Uterus (tissue), 2 donors: ENCODE measurements at regions not wholly inside any gene's neighbourhood (a gene's known extent, or its start where the extent isn't known, plus 50 kb on each side); places are given as distances from the start of the nearest gene placed in this dataset.

Experiments
- CTCF ChIP-seq, 4 experiments: fragments of 200-600 bp in 2 of 4; fragments of 450-650 bp in 2 of 4; sonication (generic) in 2 of 4; IDR thresholded peaks; one replicate each; pipeline ENCODE4 v1.5.1; 2016 to 2019; ENCODE audit warnings: antibody characterized with exemption in 4 of 4, mild to moderate bottlenecking in 2 of 4, moderate library complexity in 1 of 4
- POLR2A ChIP-seq, 2 donors: fragments of 450-650 bp; IDR thresholded peaks; one replicate each; pipeline ENCODE4 v1.6.1; 2016; ENCODE audit warnings: antibody characterized with exemption in 2 of 2, mild to moderate bottlenecking in 1 of 2, moderate library complexity in 1 of 2

- no peak for TF ChIP-seq CTCF (IDR thresholded peaks at IDR 0.05)
- TF ChIP-seq POLR2A (IDR thresholded peaks at IDR 0.05): no peak
These were observed 166.4 kb downstream of the CASP12 start for GRCh38 chr11:104731890-104732289.
